ENCODE measurements at regions not wholly inside any gene's neighbourhood (a gene's known extent, or its start where the extent isn't known, plus 50 kb on each side); places are given as distances from the start of the nearest gene placed in this dataset.

DNA sequence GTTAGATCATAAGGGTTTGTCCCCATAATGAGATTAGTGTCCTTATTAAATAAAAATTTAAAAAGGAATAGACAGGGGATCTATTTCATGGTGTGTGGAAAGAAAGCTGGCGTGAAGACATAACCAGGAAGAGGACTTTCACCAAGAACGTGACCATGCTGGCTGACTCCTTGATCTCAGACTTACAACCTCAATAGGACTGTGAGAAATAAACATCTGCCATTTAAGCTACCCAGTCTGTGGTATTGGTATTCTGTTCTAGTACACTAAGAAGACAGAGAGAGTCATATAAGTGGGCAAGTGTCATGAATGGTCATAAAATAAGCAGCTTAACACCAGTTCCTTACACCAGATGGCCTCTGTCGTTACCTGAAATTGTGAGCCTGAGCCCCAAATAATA lies 259.4 kb upstream of the CCNG1 start:
- TF ChIP-seq, protein P1, sequence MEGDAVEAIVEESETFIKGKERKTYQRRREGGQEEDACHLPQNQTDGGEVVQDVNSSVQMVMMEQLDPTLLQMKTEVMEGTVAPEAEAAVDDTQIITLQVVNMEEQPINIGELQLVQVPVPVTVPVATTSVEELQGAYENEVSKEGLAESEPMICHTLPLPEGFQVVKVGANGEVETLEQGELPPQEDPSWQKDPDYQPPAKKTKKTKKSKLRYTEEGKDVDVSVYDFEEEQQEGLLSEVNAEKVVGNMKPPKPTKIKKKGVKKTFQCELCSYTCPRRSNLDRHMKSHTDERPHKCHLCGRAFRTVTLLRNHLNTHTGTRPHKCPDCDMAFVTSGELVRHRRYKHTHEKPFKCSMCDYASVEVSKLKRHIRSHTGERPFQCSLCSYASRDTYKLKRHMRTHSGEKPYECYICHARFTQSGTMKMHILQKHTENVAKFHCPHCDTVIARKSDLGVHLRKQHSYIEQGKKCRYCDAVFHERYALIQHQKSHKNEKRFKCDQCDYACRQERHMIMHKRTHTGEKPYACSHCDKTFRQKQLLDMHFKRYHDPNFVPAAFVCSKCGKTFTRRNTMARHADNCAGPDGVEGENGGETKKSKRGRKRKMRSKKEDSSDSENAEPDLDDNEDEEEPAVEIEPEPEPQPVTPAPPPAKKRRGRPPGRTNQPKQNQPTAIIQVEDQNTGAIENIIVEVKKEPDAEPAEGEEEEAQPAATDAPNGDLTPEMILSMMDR (IDR thresholded peaks at IDR 0.05; ENCODE audit: poor library complexity, severe bottlenecking): no peak
- no peak for TF ChIP-seq POLR2AphosphoS5 (IDR thresholded peaks at IDR 0.05)
- TF ChIP-seq, protein P2, sequence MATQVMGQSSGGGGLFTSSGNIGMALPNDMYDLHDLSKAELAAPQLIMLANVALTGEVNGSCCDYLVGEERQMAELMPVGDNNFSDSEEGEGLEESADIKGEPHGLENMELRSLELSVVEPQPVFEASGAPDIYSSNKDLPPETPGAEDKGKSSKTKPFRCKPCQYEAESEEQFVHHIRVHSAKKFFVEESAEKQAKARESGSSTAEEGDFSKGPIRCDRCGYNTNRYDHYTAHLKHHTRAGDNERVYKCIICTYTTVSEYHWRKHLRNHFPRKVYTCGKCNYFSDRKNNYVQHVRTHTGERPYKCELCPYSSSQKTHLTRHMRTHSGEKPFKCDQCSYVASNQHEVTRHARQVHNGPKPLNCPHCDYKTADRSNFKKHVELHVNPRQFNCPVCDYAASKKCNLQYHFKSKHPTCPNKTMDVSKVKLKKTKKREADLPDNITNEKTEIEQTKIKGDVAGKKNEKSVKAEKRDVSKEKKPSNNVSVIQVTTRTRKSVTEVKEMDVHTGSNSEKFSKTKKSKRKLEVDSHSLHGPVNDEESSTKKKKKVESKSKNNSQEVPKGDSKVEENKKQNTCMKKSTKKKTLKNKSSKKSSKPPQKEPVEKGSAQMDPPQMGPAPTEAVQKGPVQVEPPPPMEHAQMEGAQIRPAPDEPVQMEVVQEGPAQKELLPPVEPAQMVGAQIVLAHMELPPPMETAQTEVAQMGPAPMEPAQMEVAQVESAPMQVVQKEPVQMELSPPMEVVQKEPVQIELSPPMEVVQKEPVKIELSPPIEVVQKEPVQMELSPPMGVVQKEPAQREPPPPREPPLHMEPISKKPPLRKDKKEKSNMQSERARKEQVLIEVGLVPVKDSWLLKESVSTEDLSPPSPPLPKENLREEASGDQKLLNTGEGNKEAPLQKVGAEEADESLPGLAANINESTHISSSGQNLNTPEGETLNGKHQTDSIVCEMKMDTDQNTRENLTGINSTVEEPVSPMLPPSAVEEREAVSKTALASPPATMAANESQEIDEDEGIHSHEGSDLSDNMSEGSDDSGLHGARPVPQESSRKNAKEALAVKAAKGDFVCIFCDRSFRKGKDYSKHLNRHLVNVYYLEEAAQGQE (IDR thresholded peaks at IDR 0.05; ENCODE audit: borderline replicate concordance): no peak
- no peak for TF ChIP-seq EZH2 (IDR thresholded peaks at IDR 0.05; ENCODE audit: borderline replicate concordance, insufficient read depth, low read length, poor library complexity, severe bottlenecking)
- no peak for TF ChIP-seq SMC3 (conservative IDR thresholded peaks at IDR 0.05; ENCODE audit: poor library complexity)
- no peak for TF ChIP-seq RAD21 (conservative IDR thresholded peaks at IDR 0.05)
- TF ChIP-seq MXI1 (conservative IDR thresholded peaks at IDR 0.05; ENCODE audit: poor library complexity, severe bottlenecking): no peak
- no peak for TF ChIP-seq EP300 (conservative IDR thresholded peaks at IDR 0.05; ENCODE audit: poor library complexity, severe bottlenecking)

All from neural cell (in vitro differentiated cells).